Suprapubic skin (tissue), 4 donors: ENCODE measurements at regions not wholly inside any gene's neighbourhood (a gene's known extent, or its start where the extent isn't known, plus 50 kb on each side); places are given as distances from the start of the nearest gene placed in this dataset.

Source experiments
- DNase-seq, 2 donors: peaks; one replicate each; pipeline ENCODE4 v3.0.0-alpha.2; 2019; ENCODE audit warnings: low spot score in 2 of 2
- H3K27ac ChIP-seq: fragments of 200-600 bp; sonication (generic); one replicate; pipeline ENCODE4 v1.5.1; 2019
- H3K27me3 ChIP-seq: fragments of 200-600 bp; sonication (generic); one replicate; pipeline ENCODE4 v1.5.1; 2019
- H3K36me3 ChIP-seq: fragments of 200-600 bp; sonication (generic); one replicate; pipeline ENCODE4 v1.5.1; 2019
- H3K4me1 ChIP-seq: fragments of 200-600 bp; sonication (generic); one replicate; pipeline ENCODE4 v1.5.1; 2019
- H3K4me3 ChIP-seq: fragments of 200-600 bp; sonication (generic); one replicate; pipeline ENCODE4 v1.5.1; 2019; ENCODE audit warnings: mild to moderate bottlenecking
- H3K9me3 ChIP-seq: fragments of 200-600 bp; sonication (generic); one replicate; pipeline ENCODE4 v1.5.1; 2019
- EP300 ChIP-seq: sonication (generic); formaldehyde crosslinking; IDR thresholded peaks from one replicate; pipeline ENCODE4 v1.6.1; 2017; ENCODE audit warnings: antibody characterized with exemption
- POLR2A ChIP-seq, 2 donors: fragments of 450-650 bp; IDR thresholded peaks; one replicate each; pipeline ENCODE4 v1.6.1; 2017; ENCODE audit warnings: antibody characterized with exemption in 2 of 2, mild to moderate bottlenecking in 2 of 2, moderate library complexity in 2 of 2
- POLR2AphosphoS5 ChIP-seq, 3 donors: sonication (generic); formaldehyde crosslinking; IDR thresholded peaks; one replicate each; pipeline ENCODE4 v1.6.1; 2017; ENCODE audit warnings: antibody characterized with exemption in 3 of 3
- WGBS: methylation state at CpG from one replicate; pipeline ENCODE4 v1.1.5; 2018; 5-methylcytosine and 5-hydroxymethylcytosine counted together
- TF ChIP-seq, protein P1 (sequence below), 2 donors: fragments of 200-600 bp in 1 of 2; fragments of 450-650 bp in 1 of 2; sonication (generic) in 1 of 2; IDR thresholded peaks; one replicate each; pipeline ENCODE4 v1.5.1; 2016 to 2019; ENCODE audit warnings: antibody characterized with exemption in 2 of 2, mild to moderate bottlenecking in 1 of 2, moderate library complexity in 1 of 2

DNA sequence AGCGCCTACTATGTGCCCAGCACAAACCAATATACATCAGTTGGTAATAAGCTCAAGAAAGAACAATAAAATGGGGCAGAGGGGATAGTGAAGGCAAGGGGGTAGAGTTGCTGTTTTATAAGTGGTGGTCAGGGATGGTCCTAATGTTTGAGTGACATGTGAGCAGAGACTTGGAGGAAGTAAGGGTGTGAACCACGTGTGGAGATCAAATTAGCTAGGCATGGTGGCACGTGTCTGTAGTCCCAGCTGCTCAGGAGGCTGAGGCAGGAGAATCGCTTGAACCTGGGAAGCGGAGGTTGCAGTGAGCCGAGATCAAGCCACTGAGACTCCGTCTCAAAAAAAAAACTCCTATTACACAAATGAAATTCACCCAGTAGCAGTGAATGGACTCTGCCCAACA is 56.5 kb downstream of the IRX6 start:
- H3K4me1 ChIP-seq: no peaks in the 10 kb centered on the region
- DNase-seq: no peak
- 86% methylated on average over 7 of the region's 7 CpGs for whole genome bisulfite sequencing
- H3K27me3 ChIP-seq: peaks cover 7% of the 10 kb centered on the region
- no peaks in the 10 kb centered on the region for H3K9me3 ChIP-seq
- H3K4me3 ChIP-seq: no peak overlapping the region
- no peak overlapping the region for H3K27ac ChIP-seq
- TF ChIP-seq POLR2AphosphoS5 (IDR thresholded peaks at IDR 0.05) (no peak), POLR2A (IDR thresholded peaks at IDR 0.05) (no peak), EP300 (no peak)
- TF ChIP-seq, protein P1, sequence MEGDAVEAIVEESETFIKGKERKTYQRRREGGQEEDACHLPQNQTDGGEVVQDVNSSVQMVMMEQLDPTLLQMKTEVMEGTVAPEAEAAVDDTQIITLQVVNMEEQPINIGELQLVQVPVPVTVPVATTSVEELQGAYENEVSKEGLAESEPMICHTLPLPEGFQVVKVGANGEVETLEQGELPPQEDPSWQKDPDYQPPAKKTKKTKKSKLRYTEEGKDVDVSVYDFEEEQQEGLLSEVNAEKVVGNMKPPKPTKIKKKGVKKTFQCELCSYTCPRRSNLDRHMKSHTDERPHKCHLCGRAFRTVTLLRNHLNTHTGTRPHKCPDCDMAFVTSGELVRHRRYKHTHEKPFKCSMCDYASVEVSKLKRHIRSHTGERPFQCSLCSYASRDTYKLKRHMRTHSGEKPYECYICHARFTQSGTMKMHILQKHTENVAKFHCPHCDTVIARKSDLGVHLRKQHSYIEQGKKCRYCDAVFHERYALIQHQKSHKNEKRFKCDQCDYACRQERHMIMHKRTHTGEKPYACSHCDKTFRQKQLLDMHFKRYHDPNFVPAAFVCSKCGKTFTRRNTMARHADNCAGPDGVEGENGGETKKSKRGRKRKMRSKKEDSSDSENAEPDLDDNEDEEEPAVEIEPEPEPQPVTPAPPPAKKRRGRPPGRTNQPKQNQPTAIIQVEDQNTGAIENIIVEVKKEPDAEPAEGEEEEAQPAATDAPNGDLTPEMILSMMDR (IDR thresholded peaks at IDR 0.05): no peak
- H3K36me3 ChIP-seq: no peaks in the 10 kb centered on the region

DNA sequence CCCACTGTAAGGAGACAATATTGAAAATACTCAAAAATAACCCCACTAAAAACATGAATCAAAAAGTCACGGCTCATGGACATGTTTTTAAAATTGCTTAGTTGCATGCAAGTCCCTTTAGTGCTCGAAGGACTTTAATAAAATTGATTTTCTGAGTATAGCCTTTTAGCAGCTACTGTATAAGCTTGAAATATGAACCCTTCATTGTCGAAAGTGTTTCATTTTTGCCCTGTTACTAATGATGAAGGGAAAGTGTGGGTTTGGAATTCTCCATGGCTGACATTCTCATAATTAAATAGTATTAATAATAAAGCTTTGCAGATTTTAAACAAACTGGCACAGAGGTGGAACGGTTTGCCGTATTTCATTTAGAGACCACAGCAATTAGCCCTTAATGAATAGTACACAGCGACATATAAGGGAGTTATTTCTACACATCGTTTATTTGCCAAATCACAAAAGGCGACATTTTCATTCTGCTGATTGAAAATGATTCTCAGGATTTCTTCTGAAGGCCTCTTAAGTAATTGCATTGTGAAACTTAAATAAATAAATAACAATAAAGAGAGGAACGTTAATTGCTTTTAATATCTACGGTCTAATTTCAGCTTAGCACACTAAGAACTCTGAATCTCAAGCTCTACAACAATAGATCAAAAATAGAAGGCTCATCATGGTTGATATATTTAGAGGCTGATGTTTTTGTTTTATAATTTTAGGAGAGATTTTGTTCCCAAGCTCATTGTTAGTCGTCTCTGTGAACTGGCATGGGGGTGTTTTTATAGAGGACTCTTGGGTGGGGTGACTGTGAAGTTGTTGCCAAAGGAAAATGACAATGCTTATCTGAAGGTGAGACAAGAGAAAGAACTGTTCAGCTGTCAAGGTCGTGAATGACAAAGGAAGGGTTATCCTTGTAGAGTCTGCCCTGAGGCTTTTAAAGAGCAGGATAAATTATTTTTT is 60.6 kb downstream of the IRX6 start:
- H3K27ac ChIP-seq: no peak overlapping the region
- WGBS: 80% methylated on average over 12 of the region's 12 CpGs

DNA sequence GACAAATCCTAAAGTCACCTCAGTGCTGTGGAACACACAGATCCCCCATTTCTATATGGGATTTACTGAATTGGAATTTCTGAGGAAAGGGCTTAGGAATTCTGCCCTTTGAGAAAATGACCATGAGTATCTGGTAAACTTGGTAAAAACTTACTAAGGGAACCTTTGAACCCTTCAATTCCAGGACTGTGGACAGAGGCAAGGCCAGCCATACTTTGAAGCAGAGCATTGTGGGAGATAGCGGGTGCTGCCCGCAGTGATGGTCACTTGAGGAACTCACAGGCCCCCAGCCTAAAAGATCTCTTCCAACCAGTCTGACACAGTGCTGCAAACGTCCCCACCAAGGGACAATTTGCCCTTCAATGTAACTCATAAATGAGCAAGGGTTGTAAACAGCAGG is 61.4 kb downstream of the IRX6 start:
- Histone ChIP-seq H3K4me3 (no peak overlapping the region), H3K4me1 (no peaks in the 10 kb centered on the region), H3K36me3 (no peaks in the 10 kb centered on the region), H3K9me3 (no peaks in the 10 kb centered on the region), H3K27ac (no peak overlapping the region), H3K27me3 (peaks cover 2% of the 10 kb centered on the region)
- no peak for TF ChIP-seq EP300
- TF ChIP-seq, protein P1 (IDR thresholded peaks at IDR 0.05): no peak
- TF ChIP-seq POLR2AphosphoS5 (IDR thresholded peaks at IDR 0.05): no peak
- TF ChIP-seq POLR2A (IDR thresholded peaks at IDR 0.05): no peak
- DNase-seq: no peak
- WGBS: 89% methylated on average over 3 of the region's 3 CpGs

More for the DNA sequence above, 60.6 kb downstream of the IRX6 start:
- Histone ChIP-seq H3K27me3 (peaks cover 7% of the 10 kb centered on the region), H3K36me3 (no peaks in the 10 kb centered on the region), H3K4me3 (no peak overlapping the region), H3K9me3 (no peaks in the 10 kb centered on the region), H3K4me1 (no peaks in the 10 kb centered on the region)
- DNase-seq: no peak
- TF ChIP-seq EP300: no peak
- no peak for TF ChIP-seq POLR2A (IDR thresholded peaks at IDR 0.05)
- TF ChIP-seq, protein P1 (IDR thresholded peaks at IDR 0.05): no peak
- no peak for TF ChIP-seq POLR2AphosphoS5 (IDR thresholded peaks at IDR 0.05)

DNA sequence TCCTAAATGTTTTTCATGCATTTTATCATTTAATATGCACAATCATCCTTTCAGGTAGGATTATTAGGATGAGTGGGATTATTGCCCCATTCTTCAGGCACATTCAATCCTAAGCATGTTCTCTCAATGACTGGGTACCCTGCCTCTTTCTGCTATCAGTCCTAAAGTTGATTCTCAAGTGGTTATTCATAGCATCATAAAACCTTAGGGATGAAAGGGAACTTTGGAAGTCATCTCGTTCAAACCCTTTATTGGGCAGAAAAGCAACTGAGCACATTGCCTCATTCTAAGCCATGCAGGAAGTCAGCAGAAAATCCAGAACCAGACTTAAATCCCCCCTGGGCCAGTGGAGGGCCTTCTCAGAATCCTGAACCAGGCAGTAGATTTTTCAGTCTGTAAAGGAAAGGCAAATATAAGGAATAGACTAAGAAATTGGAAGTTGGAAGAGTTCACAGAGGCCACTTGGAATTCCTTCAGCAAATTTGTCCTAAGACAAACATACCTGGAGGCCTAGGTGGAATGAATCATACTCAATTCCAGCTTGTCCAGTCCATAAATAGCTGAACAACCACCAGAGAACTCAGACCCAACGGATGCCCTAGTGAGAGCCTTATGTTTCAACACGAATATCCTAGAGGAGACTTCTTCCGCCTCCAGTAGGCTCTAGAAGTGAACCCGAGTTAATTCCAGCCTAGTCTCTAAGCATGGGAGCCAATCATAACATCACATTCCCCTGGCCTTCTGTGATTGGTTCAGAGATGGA is 62.7 kb downstream of the IRX6 start:
- TF ChIP-seq, protein P1 (IDR thresholded peaks at IDR 0.05): no peak
- TF ChIP-seq POLR2A (IDR thresholded peaks at IDR 0.05): no peak
- TF ChIP-seq POLR2AphosphoS5 (IDR thresholded peaks at IDR 0.05): no peak
- TF ChIP-seq EP300: no peak
- DNase-seq: no peak
- Histone ChIP-seq H3K4me1 (peaks cover under 1% of the 10 kb centered on the region), H3K36me3 (no peaks in the 10 kb centered on the region), H3K27ac (no peak overlapping the region), H3K9me3 (no peaks in the 10 kb centered on the region), H3K27me3 (no peaks in the 10 kb centered on the region), H3K4me3 (no peak overlapping the region)
- 73% methylated on average over 5 of the region's 5 CpGs for WGBS
